ENCODE measurements at regions not wholly inside any gene's neighbourhood (a gene's known extent, or its start where the extent isn't known, plus 50 kb on each side); places are given as distances from the start of the nearest gene placed in this dataset.

- no peak for TF ChIP-seq TOX (CRISPR knock-in tag; IDR thresholded peaks at IDR 0.05; ENCODE audit: borderline replicate concordance)
- no peak for TF ChIP-seq ISL1 (CRISPR knock-in tag; IDR thresholded peaks at IDR 0.05)
- no peak for TF ChIP-seq PATZ1 (CRISPR knock-in tag; IDR thresholded peaks at IDR 0.05; ENCODE audit: borderline replicate concordance)
- TF ChIP-seq RARB (CRISPR knock-in tag; IDR thresholded peaks at IDR 0.05), result no peak
- TF ChIP-seq ZNF565 (CRISPR knock-in tag; conservative IDR thresholded peaks at IDR 0.05; ENCODE audit: low read depth), result no peak
- no peak for TF ChIP-seq GLIS3 (CRISPR knock-in tag; IDR thresholded peaks at IDR 0.05)
- TF ChIP-seq ZFP30 (CRISPR knock-in tag; IDR thresholded peaks at IDR 0.05), result no peak
- no peak for TF ChIP-seq PPARA (CRISPR knock-in tag; IDR thresholded peaks at IDR 0.05; ENCODE audit: borderline replicate concordance)
- no peak for TF ChIP-seq ZFP3 (CRISPR knock-in tag; IDR thresholded peaks at IDR 0.05)
- TF ChIP-seq ZC3H10 (CRISPR knock-in tag; IDR thresholded peaks at IDR 0.05), result no peak
These were observed 132.0 kb downstream of the TMEM18 start for GRCh38 chr2:545228-545627.
